HEK293 (cell line): ENCODE measurements at regions not wholly inside any gene's neighbourhood (a gene's known extent, or its start where the extent isn't known, plus 50 kb on each side); places are given as distances from the start of the nearest gene placed in this dataset.

ENCODE experiments used
- CTCF ChIA-PET: fragments of 350-600 bp; formaldehyde crosslinking; extraction: SDS; loops from one replicate; lab custom pipeline; 2021; ENCODE audit warnings: antibody characterized with exemption; lab: Yijun Ruan, JAX
- POLR2A ChIA-PET: fragments of 300-600 bp; formaldehyde crosslinking; extraction: SDS; loops from one replicate; lab custom pipeline; 2020; ENCODE audit warnings: antibody characterized with exemption, inconsistent platforms; lab: Yijun Ruan, JAX
- H3K27ac ChIP-seq: fragments of 200-500 bp; sonication (Bioruptor generic); 2 replicates; pipeline ENCODE4 v1.5.1; 2014; ENCODE audit warnings: low read depth, low read length, control low read depth, inconsistent platforms; ENCODE audit errors: extremely low read depth
- H3K36me3 ChIP-seq, 2 experiments: fragments of 200-500 bp in 1 of 2; sonication (Bioruptor generic) in 1 of 2; 1 replicate in 1 of 2; 2 replicates in 1 of 2; pipeline ENCODE4 v1.5.1; 2014 to 2017; ENCODE audit warnings: inconsistent platforms in 2 of 2, low read length in 2 of 2; ENCODE audit not compliant: control insufficient read depth in 2 of 2, insufficient read depth in 1 of 2
- H3K4me1 ChIP-seq: fragments of 200-500 bp; sonication (Bioruptor generic); 2 replicates; pipeline ENCODE4 v1.5.1; 2014; ENCODE audit warnings: mild to moderate bottlenecking, low read length, inconsistent platforms; ENCODE audit not compliant: control insufficient read depth, insufficient read depth
- H3K4me3 ChIP-seq: 2 replicates; pipeline ENCODE4 v1.5.1; 2011; ENCODE audit warnings: low read depth, mild to moderate bottlenecking, control low read depth, low read length, moderate library complexity
- H3K9me3 ChIP-seq: fragments of 200-500 bp; sonication (Bioruptor generic); 2 replicates; pipeline ENCODE4 v1.5.1; 2014; ENCODE audit warnings: low read depth, low read length, inconsistent platforms; ENCODE audit not compliant: control insufficient read depth, insufficient read depth
- KLF1 ChIP-seq: fragments of 450-650 bp; formaldehyde crosslinking; IDR thresholded peaks from 2 replicates; pipeline ENCODE4 v1.5.1; 2016; ENCODE audit warnings: missing biosample characterization, missing genetic modification characterization
- KLF7 ChIP-seq: fragments of 450-650 bp; formaldehyde crosslinking; IDR thresholded peaks from 2 replicates; pipeline ENCODE4 v1.5.1; 2016; ENCODE audit warnings: missing biosample characterization, missing genetic modification characterization, borderline replicate concordance
- ZBTB1 ChIP-seq: fragments of 450-650 bp; formaldehyde crosslinking; IDR thresholded peaks from 2 replicates; pipeline ENCODE4 v1.5.1; 2016; ENCODE audit warnings: missing biosample characterization, missing genetic modification characterization
- ZBTB17 ChIP-seq: fragments of 450-650 bp; formaldehyde crosslinking; IDR thresholded peaks from 2 replicates; pipeline ENCODE4 v1.5.1; 2016; ENCODE audit warnings: missing biosample characterization, missing genetic modification characterization
- ZNF114 ChIP-seq: fragments of 450-650 bp; formaldehyde crosslinking; IDR thresholded peaks from 2 replicates; pipeline ENCODE4 v1.5.0; 2017; ENCODE audit warnings: missing biosample characterization, missing genetic modification characterization
- ZNF223 ChIP-seq: fragments of 450-650 bp; formaldehyde crosslinking; IDR thresholded peaks from 2 replicates; pipeline ENCODE4 v1.5.1; 2016; ENCODE audit warnings: missing biosample characterization, missing genetic modification characterization
- ZNF292 ChIP-seq: fragments of 450-650 bp; formaldehyde crosslinking; IDR thresholded peaks from 2 replicates; pipeline ENCODE4 v1.5.1; 2016; ENCODE audit warnings: low read depth, missing biosample characterization, missing genetic modification characterization, borderline replicate concordance
- ZNF354C ChIP-seq: fragments of 450-650 bp; formaldehyde crosslinking; IDR thresholded peaks from 2 replicates; pipeline ENCODE4 v1.5.1; 2016; ENCODE audit warnings: missing biosample characterization, missing genetic modification characterization, low read depth, borderline replicate concordance
- ZNF37A ChIP-seq: fragments of 450-650 bp; IDR thresholded peaks from 2 replicates; pipeline ENCODE4 v1.5.1; 2018; ENCODE audit warnings: missing biosample characterization, missing genetic modification characterization
- ZNF530 ChIP-seq: fragments of 450-650 bp; formaldehyde crosslinking; IDR thresholded peaks from 2 replicates; pipeline ENCODE4 v1.5.1; 2016; ENCODE audit warnings: low read depth, missing biosample characterization, missing genetic modification characterization
- ZXDB ChIP-seq: fragments of 450-650 bp; formaldehyde crosslinking; IDR thresholded peaks from 2 replicates; pipeline ENCODE4 v1.5.1; 2016; ENCODE audit warnings: missing biosample characterization, missing genetic modification characterization
- TF ChIP-seq, protein P1 (sequence below): fragments of 450-650 bp; IDR thresholded peaks from 2 replicates; pipeline ENCODE4 v1.5.1; 2018; ENCODE audit warnings: missing biosample characterization, mild to moderate bottlenecking, missing genetic modification characterization
- TF ChIP-seq, protein P2 (sequence below): fragments of 450-650 bp; formaldehyde crosslinking; IDR thresholded peaks from 2 replicates; pipeline ENCODE4 v1.5.1; 2016; ENCODE audit warnings: missing biosample characterization, missing genetic modification characterization
- TF ChIP-seq, protein P3 (sequence below): fragments of 450-650 bp; formaldehyde crosslinking; conservative IDR thresholded peaks from 2 replicates; pipeline ENCODE4 v1.5.1; 2016; ENCODE audit warnings: low read depth, missing biosample characterization, missing genetic modification characterization
- TF ChIP-seq, protein P4 (sequence below): fragments of 450-650 bp; formaldehyde crosslinking; IDR thresholded peaks from 2 replicates; pipeline ENCODE4; 2016; ENCODE audit warnings: missing biosample characterization, missing genetic modification characterization
- TF ChIP-seq, protein P5 (sequence below): fragments of 450-650 bp; formaldehyde crosslinking; IDR thresholded peaks from 2 replicates; pipeline ENCODE4 v1.5.1; 2016; ENCODE audit warnings: missing biosample characterization, missing genetic modification characterization, borderline replicate concordance
- TF ChIP-seq, protein P6 (sequence below): fragments of 450-650 bp; formaldehyde crosslinking; IDR thresholded peaks from 2 replicates; pipeline ENCODE4 v1.5.1; 2016; ENCODE audit warnings: missing biosample characterization, missing genetic modification characterization

DNA sequence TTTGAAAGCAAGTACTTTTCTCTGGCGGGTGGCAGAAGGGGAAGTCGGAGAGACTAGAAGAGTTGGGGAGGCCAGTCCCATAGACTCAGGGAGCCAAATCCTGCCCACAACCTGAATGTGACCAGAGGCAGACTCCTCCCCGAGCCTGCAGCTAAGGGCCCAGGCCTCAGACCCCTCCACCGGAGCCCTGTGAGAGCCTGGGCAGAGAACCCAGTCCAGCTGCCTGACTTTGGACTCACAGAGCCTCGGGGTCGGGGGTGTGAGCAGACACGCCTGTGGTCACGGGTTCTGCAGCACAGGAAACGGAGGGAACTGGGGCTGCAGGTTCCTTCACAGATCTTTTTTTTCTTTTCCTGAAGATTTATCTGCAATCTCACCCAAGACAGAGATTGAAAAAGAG, 312.3 kb downstream of the CTTN start (continued):
- TF ChIP-seq, protein P1, sequence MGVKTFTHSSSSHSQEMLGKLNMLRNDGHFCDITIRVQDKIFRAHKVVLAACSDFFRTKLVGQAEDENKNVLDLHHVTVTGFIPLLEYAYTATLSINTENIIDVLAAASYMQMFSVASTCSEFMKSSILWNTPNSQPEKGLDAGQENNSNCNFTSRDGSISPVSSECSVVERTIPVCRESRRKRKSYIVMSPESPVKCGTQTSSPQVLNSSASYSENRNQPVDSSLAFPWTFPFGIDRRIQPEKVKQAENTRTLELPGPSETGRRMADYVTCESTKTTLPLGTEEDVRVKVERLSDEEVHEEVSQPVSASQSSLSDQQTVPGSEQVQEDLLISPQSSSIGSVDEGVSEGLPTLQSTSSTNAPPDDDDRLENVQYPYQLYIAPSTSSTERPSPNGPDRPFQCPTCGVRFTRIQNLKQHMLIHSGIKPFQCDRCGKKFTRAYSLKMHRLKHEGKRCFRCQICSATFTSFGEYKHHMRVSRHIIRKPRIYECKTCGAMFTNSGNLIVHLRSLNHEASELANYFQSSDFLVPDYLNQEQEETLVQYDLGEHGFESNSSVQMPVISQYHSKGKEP = no peak
- no peak for TF ChIP-seq ZXDB (tag by site-specific recombination)
- no peak for TF ChIP-seq ZBTB17 (tag by site-specific recombination)
- TF ChIP-seq ZNF354C (tag by site-specific recombination) = no peak

DNA sequence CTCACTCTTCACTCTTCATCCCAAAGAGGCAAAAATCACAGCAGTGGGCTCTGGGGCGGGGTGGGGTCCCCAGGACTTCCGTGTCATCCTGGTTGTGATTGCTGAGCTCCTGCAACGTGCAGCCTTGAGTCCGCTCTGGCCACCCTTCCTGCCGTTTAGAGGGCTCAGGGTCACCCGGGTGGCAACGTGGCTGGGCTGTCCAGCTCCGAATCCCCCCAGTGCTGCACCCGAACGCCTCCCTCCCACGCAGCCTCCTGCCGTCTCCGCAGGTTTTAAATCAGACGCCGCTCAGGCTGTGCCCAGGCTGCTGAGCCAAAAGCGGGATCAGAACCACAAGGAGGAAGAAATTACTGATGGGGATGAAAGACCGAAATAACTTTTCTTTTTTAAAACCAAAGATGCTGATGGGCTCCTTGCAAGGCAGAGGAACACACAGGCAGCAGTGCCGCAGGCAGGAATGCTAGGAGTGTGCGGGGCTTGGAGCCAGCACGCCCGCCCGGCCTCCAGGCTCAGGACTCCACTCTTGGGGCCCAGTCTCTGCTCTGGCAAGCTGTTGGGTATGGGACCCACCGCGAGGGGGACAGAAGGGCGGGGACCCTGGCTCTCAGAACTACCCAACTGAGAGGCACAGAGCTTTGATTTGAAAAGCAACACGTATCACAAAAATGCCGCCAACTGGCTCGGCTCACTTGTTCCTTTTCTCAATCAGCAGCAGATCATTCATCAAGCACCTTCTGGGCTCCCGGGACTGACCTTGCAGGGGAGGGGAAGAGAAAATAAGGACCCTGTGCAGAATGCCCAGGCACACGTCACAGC, 313.0 kb downstream of the CTTN start:
- Histone ChIP-seq H3K4me1 (no peaks in the 10 kb centered on the region), H3K36me3 (no peaks in the 10 kb centered on the region), H3K4me3 (no peak overlapping the region), H3K27ac (no peak overlapping the region), H3K9me3 (no peaks in the 10 kb centered on the region)
- ChIA-PET POLR2A (no interaction called here), CTCF (interaction anchor here (1.4 kb wide), 1 partner anchor 12 kb away, joined by 3 read pairs; no protein-coding TSS in a partner anchor)
- TF ChIP-seq, protein P2, sequence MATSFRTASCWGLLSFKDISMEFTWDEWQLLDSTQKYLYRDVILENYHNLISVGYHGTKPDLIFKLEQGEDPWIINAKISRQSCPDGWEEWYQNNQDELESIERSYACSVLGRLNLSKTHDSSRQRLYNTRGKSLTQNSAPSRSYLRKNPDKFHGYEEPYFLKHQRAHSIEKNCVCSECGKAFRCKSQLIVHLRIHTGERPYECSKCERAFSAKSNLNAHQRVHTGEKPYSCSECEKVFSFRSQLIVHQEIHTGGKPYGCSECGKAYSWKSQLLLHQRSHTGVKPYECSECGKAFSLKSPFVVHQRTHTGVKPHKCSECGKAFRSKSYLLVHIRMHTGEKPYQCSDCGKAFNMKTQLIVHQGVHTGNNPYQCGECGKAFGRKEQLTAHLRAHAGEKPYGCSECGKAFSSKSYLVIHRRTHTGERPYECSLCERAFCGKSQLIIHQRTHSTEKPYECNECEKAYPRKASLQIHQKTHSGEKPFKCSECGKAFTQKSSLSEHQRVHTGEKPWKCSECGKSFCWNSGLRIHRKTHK (tag by site-specific recombination) = no peak
- TF ChIP-seq ZNF292 (no peak), ZNF114 (no peak)
- TF ChIP-seq, protein P3, sequence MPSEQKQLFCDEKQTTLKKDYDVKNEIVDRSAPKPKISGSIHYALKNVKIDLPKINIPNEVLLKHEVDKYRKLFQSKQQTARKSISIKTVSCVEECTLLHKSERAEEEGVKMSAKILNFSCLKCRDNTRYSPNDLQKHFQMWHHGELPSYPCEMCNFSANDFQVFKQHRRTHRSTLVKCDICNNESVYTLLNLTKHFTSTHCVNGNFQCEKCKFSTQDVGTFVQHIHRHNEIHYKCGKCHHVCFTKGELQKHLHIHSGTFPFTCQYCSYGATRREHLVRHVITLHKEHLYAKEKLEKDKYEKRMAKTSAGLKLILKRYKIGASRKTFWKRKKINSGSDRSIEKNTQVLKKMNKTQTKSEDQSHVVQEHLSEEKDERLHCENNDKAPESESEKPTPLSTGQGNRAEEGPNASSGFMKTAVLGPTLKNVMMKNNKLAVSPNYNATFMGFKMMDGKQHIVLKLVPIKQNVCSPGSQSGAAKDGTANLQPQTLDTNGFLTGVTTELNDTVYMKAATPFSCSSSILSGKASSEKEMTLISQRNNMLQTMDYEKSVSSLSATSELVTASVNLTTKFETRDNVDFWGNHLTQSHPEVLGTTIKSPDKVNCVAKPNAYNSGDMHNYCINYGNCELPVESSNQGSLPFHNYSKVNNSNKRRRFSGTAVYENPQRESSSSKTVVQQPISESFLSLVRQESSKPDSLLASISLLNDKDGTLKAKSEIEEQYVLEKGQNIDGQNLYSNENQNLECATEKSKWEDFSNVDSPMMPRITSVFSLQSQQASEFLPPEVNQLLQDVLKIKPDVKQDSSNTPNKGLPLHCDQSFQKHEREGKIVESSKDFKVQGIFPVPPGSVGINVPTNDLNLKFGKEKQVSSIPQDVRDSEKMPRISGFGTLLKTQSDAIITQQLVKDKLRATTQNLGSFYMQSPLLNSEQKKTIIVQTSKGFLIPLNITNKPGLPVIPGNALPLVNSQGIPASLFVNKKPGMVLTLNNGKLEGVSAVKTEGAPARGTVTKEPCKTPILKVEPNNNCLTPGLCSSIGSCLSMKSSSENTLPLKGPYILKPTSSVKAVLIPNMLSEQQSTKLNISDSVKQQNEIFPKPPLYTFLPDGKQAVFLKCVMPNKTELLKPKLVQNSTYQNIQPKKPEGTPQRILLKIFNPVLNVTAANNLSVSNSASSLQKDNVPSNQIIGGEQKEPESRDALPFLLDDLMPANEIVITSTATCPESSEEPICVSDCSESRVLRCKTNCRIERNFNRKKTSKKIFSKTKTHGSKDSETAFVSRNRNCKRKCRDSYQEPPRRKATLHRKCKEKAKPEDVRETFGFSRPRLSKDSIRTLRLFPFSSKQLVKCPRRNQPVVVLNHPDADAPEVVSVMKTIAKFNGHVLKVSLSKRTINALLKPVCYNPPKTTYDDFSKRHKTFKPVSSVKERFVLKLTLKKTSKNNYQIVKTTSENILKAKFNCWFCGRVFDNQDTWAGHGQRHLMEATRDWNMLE (tag by site-specific recombination) = no peak
- TF ChIP-seq, protein P4, sequence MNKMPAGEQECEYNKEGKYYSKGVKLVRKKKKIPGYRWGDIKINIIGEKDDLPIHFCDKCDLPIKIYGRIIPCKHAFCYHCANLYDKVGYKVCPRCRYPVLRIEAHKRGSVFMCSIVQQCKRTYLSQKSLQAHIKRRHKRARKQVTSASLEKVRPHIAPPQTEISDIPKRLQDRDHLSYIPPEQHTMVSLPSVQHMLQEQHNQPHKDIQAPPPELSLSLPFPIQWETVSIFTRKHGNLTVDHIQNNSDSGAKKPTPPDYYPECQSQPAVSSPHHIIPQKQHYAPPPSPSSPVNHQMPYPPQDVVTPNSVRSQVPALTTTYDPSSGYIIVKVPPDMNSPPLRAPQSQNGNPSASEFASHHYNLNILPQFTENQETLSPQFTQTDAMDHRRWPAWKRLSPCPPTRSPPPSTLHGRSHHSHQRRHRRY = no peak

DNA sequence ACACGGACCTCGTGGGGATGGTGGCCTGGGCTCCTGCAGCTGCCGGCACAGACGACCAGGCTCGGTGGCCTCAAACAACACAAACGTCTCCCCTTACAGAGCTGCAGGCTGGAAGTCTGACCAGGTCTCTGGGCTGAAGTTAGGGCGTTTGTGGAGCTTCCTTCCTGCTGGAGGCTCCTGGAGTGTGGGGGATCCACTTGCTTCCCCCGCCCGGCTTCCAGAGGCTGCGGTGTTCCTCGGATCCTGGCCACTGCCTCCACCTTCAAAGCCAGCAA, 313.5 kb downstream of the CTTN start:
- Histone ChIP-seq H3K4me1 (no peaks in the 10 kb centered on the region), H3K9me3 (no peaks in the 10 kb centered on the region), H3K27ac (no peak overlapping the region), H3K36me3 (no peaks in the 10 kb centered on the region), H3K4me3 (no peak overlapping the region)
- POLR2A ChIA-PET = no interaction called here
- TF ChIP-seq, protein P5, sequence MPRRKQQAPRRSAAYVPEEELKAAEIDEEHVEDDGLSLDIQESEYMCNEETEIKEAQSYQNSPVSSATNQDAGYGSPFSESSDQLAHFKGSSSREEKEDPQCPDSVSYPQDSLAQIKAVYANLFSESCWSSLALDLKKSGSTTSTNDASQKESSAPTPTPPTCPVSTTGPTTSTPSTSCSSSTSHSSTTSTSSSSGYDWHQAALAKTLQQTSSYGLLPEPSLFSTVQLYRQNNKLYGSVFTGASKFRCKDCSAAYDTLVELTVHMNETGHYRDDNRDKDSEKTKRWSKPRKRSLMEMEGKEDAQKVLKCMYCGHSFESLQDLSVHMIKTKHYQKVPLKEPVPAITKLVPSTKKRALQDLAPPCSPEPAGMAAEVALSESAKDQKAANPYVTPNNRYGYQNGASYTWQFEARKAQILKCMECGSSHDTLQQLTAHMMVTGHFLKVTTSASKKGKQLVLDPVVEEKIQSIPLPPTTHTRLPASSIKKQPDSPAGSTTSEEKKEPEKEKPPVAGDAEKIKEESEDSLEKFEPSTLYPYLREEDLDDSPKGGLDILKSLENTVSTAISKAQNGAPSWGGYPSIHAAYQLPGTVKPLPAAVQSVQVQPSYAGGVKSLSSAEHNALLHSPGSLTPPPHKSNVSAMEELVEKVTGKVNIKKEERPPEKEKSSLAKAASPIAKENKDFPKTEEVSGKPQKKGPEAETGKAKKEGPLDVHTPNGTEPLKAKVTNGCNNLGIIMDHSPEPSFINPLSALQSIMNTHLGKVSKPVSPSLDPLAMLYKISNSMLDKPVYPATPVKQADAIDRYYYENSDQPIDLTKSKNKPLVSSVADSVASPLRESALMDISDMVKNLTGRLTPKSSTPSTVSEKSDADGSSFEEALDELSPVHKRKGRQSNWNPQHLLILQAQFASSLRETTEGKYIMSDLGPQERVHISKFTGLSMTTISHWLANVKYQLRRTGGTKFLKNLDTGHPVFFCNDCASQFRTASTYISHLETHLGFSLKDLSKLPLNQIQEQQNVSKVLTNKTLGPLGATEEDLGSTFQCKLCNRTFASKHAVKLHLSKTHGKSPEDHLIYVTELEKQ (tag by site-specific recombination) = no peak
- TF ChIP-seq ZNF37A (tag by site-specific recombination) (no peak), KLF1 (tag by site-specific recombination) (no peak), ZBTB1 (tag by site-specific recombination) (no peak), ZNF223 (tag by site-specific recombination) (no peak), KLF7 (tag by site-specific recombination) (no peak), ZNF530 (tag by site-specific recombination) (no peak)
- TF ChIP-seq, protein P6, sequence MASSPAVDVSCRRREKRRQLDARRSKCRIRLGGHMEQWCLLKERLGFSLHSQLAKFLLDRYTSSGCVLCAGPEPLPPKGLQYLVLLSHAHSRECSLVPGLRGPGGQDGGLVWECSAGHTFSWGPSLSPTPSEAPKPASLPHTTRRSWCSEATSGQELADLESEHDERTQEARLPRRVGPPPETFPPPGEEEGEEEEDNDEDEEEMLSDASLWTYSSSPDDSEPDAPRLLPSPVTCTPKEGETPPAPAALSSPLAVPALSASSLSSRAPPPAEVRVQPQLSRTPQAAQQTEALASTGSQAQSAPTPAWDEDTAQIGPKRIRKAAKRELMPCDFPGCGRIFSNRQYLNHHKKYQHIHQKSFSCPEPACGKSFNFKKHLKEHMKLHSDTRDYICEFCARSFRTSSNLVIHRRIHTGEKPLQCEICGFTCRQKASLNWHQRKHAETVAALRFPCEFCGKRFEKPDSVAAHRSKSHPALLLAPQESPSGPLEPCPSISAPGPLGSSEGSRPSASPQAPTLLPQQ (tag by site-specific recombination) = no peak
- CTCF ChIA-PET = interaction anchor here (1.4 kb wide), 1 partner anchor 11 kb away, joined by 3 read pairs; no protein-coding TSS in a partner anchor
